Panc1 (cell line): ENCODE measurements at regions not wholly inside any gene's neighbourhood (a gene's known extent, or its start where the extent isn't known, plus 50 kb on each side); places are given as distances from the start of the nearest gene placed in this dataset.

Source experiments
- ATAC-seq: fragments of 200-7000 bp; cut with Tn5 transposase; 2 replicates; pipeline ENCODE4 v1.9.1; 2020; ENCODE audit warnings: mild to moderate bottlenecking, moderate library complexity
- BruUV-seq: library from RNA; stranded (reverse); fragments of 400-500 nt; replicated peaks from 2 replicates; lab custom pipeline; 2021; lab: Mats Ljungman, UMichigan
- CTCF ChIA-PET: fragments of 300-600 bp; sonication (Branson Sonifier 250); formaldehyde crosslinking; loops from one replicate; lab custom pipeline; 2022; ENCODE audit warnings: antibody characterized with exemption; lab: Charles Lee
- POLR2A ChIA-PET: fragments of 300-600 bp; sonication (Branson Sonifier 250); formaldehyde crosslinking; loops from one replicate; lab custom pipeline; 2022; ENCODE audit warnings: antibody characterized with exemption; lab: Charles Lee
- DNase-seq: peaks from one replicate; pipeline ENCODE4 v3.0.0-alpha.2; 2010; ENCODE audit warnings: low read depth, low spot score
- H3K27ac ChIP-seq: 2 replicates; pipeline ENCODE4 v1.5.1; 2011; ENCODE audit warnings: mild to moderate bottlenecking, low read length, inconsistent platforms
- H3K27me3 ChIP-seq: fragments of 200-500 bp; sonication (Bioruptor generic); 2 replicates; pipeline ENCODE4 v1.6.0; 2014; ENCODE audit warnings: low read length, inconsistent platforms; ENCODE audit not compliant: control insufficient read depth, insufficient read depth
- H3K36me3 ChIP-seq: fragments of 200-500 bp; sonication (Bioruptor generic); 2 replicates; pipeline ENCODE4 v1.5.1; 2014; ENCODE audit warnings: inconsistent platforms, mild to moderate bottlenecking, low read length, moderate library complexity; ENCODE audit not compliant: control insufficient read depth, insufficient read depth
- H3K4me1 ChIP-seq: 2 replicates; pipeline ENCODE4 v1.5.1; 2011; ENCODE audit warnings: inconsistent platforms, mild to moderate bottlenecking, low read length, moderate library complexity; ENCODE audit not compliant: control insufficient read depth, insufficient read depth
- H3K4me3 ChIP-seq, 2 experiments: 2 replicates each; pipeline ENCODE4 v1.5.1; 2011 to 2012; ENCODE audit warnings: low read depth in 2 of 2, low read length in 2 of 2, mild to moderate bottlenecking in 2 of 2, inconsistent platforms in 1 of 2, moderate library complexity in 1 of 2
- H3K9me3 ChIP-seq: fragments of 200-500 bp; sonication (Bioruptor generic); 2 replicates; pipeline ENCODE4 v1.5.1; 2014; ENCODE audit warnings: low read depth, mild to moderate bottlenecking, inconsistent platforms, low read length, moderate library complexity; ENCODE audit not compliant: control insufficient read depth, insufficient read depth
- CTCF ChIP-seq: fragments of 450-650 bp; IDR thresholded peaks from 2 replicates; pipeline ENCODE4 v1.5.1; 2017; ENCODE audit warnings: mild to moderate bottlenecking
- POLR2AphosphoS5 ChIP-seq: IDR thresholded peaks from 2 replicates; pipeline ENCODE4 v1.6.1; 2012; ENCODE audit warnings: mild to moderate bottlenecking, low read depth, low read length, moderate library complexity
- REST ChIP-seq, 2 experiments: IDR thresholded peaks; 2 replicates each; pipeline ENCODE4 v1.6.1; 2011 to 2012; ENCODE audit warnings: low read depth in 2 of 2, control low read depth in 1 of 2, low read length in 1 of 2, mild to moderate bottlenecking in 1 of 2, moderate library complexity in 1 of 2; ENCODE audit not compliant: insufficient read depth in 1 of 2
- SIN3A ChIP-seq: IDR thresholded peaks from 2 replicates; pipeline ENCODE4 v1.6.1; 2012; ENCODE audit warnings: low read depth, mild to moderate bottlenecking, low read length, moderate library complexity, borderline replicate concordance; ENCODE audit not compliant: insufficient read depth
- TCF7L2 ChIP-seq: IDR thresholded peaks from 2 replicates; pipeline ENCODE4 v1.6.1; 2011; ENCODE audit warnings: mild to moderate bottlenecking, low read depth, low read length, inconsistent platforms
- in situ Hi-C: cut with HindIII; loops from 2 replicates; pipeline ENCODE4 v1.10.0; 2016; ENCODE audit warnings: low sequenced_read_pairs, low pct_unique_long_range_greater_than_20kb
- intact Hi-C: fragments of 100-400 bp; cut with micrococcal nuclease; formaldehyde crosslinking; loops from one replicate; pipeline ENCODE4 v1.10.0; 2022; ENCODE audit not compliant: unreplicated experiment

- intact Hi-C loops = no loop called here
- no TSS peak for BruUV-seq
- ChIA-PET CTCF (interaction anchor here (0.6 kb wide), 1 partner anchor 545 kb away, joined by 11 read pairs; no protein-coding TSS in a partner anchor), POLR2A (no interaction called here)
- Histone ChIP-seq H3K27me3 (no peaks in the 10 kb centered on the region), H3K9me3 (no peaks in the 10 kb centered on the region), H3K36me3 (no peaks in the 10 kb centered on the region), H3K4me3 (no peak overlapping the region), H3K4me1 (no peaks in the 10 kb centered on the region), H3K27ac (no peak overlapping the region)
- TF ChIP-seq TCF7L2 (no peak), SIN3A (no peak), CTCF (no peak), REST (IDR thresholded peaks at IDR 0.05; ENCODE audit: insufficient read depth in 1 of 2, low read depth in 2 of 2, low read length in 1 of 2) (no peak), POLR2AphosphoS5 (no peak)
- ATAC-seq (no peak), DNase-seq (no peak)
- in situ Hi-C loops = no loop called here
These were observed 631.1 kb upstream of the CFAP20DC start for GRCh38 chr3:59680919-59681318.

GRCh38 chr3:59677747-59678702 is 628.2 kb upstream of the CFAP20DC start:
- no peaks in the 10 kb centered on the region for H3K36me3 ChIP-seq
- no peak for TF ChIP-seq TCF7L2
- no peak for TF ChIP-seq SIN3A
- TF ChIP-seq REST (IDR thresholded peaks at IDR 0.05; ENCODE audit: insufficient read depth in 1 of 2, low read depth in 2 of 2, low read length in 1 of 2) = no peak
- TF ChIP-seq CTCF = no peak
- TF ChIP-seq POLR2AphosphoS5 = no peak
- POLR2A ChIA-PET = no interaction called here
- intact Hi-C loops (no loop called here), in situ Hi-C loops (no loop called here)
- BruUV-seq = no TSS peak
- no peak overlapping the region for H3K27ac ChIP-seq
- H3K27me3 ChIP-seq = no peaks in the 10 kb centered on the region
- CTCF ChIA-PET = no interaction called here
- ATAC-seq (no peak), DNase-seq (no peak)
- no peaks in the 10 kb centered on the region for H3K4me1 ChIP-seq
- H3K9me3 ChIP-seq = no peaks in the 10 kb centered on the region
- no peak overlapping the region for H3K4me3 ChIP-seq
